ENCODE measurements at regions not wholly inside any gene's neighbourhood (a gene's known extent, or its start where the extent isn't known, plus 50 kb on each side); places are given as distances from the start of the nearest gene placed in this dataset.
"Not testable (repeated sequence)": the region's sequence is repeated elsewhere in the genome, so short reads cannot be mapped to it uniquely, and the experiment has no call there.

DNA sequence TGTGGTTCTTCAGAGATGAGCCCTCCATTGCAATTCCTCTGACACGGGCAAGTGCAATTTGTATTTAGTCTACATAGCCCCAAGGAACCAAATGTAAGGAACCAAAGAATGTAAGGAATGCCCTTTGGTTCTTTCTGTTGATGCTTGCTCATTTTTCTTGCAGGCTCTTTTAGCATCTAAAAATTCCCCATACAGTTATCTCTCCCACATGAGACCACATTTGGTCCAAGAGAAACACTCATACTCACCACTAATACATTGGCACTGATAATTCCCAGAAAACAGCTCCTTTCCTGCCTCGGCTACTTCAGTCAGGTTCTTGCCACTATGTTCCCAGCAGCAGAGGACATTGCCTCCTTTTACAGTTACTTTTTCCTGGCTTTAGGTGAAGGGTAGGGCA, 332.6 kb downstream of the AEBP2 start:
- DNase-seq (ENCODE audit: low spot score): no peak

DNA sequence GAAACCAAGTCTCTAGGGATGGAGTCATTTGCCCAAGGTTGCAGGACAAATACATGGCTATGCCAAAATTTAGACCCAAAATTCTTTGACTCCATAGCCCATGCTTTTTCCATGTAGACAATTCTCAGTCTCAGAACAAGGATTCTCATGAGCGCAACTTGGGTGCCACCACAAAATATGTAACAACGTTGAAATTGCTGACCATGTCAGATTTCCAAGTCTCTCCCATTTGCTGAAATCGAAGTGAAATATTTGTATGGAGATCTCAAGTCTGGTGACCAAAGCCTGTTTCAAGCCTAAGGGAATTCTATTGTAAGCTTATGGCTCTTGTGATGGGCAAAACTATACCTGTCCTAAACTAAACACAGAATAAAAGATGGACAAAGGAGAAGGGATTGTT, 333.5 kb downstream of the AEBP2 start:
- no peak for DNase-seq (ENCODE audit: low spot score)

DNA sequence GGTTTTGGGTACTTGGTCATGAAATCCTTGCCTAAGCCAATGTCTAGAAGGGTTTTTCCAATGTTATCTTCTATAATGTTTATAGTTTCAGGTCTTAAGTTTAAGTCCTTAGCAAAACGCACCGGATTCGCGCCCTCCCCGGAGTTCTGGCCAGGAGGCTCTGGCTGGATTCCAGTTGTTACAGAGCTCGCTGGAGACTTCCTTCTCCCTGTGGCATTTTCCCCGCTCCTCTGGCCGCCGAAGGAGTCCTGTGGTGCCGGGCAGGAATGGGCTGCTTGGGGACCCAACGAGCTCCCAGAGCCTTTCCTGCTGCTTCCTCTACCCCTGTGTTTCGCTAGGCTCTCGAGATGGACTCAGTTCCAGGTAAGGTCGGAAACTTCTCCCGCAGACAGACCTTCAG, 335.9 kb downstream of the AEBP2 start:
- DNase-seq (ENCODE audit: low spot score): no peak

DNA sequence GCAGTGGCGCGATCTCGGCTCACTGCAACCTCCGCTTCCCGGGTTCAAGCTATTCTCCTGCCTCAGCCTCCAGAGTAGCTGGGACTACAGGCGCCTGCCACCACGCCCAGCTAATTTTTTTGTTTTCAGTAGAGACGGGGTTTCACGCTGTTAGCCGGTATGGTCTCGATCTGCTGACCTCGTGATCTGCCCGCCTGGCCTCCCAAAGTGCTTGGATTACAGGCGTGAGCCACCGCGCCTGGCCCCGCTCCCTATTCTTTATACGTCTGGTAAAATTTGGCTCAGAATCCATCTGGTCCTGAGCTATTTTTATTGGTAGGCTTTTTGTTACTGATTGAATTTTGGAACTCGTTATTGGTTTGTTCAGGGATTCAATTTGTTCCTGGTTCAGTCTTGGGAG, 336.7 kb downstream of the AEBP2 start:
- not testable (repeated sequence) for DNase-seq (ENCODE audit: low spot score)

DNA sequence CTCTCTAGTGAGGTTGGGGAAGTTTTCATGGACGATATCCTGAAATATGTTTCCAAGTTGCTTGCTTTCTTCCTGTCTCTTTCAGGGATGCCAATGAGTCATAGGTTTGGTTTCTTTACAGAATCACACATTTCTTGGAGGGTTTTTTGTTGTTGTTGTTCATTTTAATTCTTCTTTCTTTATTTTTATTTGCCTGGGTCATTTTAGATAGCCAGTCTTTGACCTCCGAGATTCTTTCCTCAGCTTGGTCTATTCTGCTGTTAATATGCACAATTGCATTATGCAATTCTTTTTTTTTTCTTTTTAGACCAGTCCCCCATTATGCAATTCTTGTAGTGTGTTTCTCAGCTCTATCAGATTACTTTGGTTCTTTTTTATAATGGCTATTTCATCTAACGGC, 338.9 kb downstream of the AEBP2 start:
- no peak for DNase-seq (ENCODE audit: low spot score)

DNA sequence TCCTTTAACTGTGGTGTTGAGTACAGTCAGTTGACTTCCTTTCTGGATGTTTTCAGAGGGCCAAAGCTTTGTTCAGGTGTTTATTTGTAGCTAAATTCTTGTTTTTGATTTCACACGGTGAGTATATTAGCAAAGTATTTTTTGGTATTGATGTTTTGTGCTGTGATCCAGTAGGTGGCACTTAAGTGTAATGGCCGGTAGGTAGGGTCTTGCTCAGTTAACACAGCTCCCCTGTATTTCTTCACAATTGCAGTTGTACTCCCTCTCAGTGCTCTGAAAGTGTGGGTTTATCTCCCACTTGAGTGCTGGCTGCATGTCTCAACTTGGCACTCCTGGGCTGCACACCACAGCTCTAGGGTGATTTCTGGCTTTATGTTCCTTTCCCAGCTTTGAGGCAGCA, 339.5 kb downstream of the AEBP2 start:
- no peak for DNase-seq (ENCODE audit: low spot score)

DNA sequence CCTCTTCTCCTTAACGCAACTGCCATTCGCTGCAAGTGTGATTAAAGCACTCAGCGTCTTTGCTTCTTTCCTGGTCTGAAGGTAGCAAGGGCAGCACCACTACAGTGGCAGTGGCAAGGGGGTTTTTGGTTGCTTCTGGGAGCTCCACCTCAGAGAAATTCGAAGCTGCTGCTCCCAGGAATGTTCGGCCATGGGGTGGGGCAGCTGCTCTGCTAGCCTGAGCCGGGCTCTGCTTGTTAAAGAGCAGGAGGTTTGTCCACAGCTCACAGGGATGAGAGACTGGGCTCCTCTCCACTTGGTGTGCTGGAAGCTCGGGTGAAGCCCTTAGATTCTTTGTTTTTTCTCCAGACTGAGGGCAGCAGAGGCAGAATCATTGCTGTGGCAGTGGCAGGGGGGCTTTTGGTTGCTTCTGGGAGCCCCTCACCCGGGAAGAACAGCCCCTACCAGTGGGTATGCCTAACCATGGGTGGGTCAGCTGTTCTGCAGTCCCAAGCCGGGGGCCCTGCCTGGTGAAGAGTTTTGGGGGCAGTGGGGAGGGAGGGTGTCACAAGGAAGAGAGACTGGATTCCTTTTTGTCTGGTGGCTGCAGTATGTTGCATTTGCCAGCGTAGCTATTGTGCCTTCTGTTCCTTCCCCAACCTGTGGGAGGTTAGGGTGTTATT, 340.2 kb downstream of the AEBP2 start:
- DNase-seq (ENCODE audit: low spot score): no peak

DNA sequence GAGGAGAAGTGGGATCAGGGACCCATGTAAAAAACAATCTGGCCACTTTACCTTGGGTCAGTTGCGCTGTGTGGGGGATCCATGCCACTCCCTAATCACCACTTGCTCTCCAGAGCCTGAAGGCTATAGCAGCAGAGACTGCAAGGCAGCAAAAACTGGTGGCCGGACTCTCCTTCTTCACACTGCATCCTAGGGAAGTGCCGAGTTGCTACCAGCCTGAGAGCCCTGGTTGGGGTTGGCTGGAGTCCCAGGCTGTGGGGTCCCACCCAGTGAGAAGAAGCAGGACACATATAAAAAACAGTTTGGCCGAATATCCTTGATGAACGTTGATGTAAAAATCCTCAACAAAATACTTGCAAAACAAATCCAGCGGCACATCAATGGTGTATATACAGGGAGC, 341.2 kb downstream of the AEBP2 start:
- DNase-seq (ENCODE audit: low spot score): no peak

DNA sequence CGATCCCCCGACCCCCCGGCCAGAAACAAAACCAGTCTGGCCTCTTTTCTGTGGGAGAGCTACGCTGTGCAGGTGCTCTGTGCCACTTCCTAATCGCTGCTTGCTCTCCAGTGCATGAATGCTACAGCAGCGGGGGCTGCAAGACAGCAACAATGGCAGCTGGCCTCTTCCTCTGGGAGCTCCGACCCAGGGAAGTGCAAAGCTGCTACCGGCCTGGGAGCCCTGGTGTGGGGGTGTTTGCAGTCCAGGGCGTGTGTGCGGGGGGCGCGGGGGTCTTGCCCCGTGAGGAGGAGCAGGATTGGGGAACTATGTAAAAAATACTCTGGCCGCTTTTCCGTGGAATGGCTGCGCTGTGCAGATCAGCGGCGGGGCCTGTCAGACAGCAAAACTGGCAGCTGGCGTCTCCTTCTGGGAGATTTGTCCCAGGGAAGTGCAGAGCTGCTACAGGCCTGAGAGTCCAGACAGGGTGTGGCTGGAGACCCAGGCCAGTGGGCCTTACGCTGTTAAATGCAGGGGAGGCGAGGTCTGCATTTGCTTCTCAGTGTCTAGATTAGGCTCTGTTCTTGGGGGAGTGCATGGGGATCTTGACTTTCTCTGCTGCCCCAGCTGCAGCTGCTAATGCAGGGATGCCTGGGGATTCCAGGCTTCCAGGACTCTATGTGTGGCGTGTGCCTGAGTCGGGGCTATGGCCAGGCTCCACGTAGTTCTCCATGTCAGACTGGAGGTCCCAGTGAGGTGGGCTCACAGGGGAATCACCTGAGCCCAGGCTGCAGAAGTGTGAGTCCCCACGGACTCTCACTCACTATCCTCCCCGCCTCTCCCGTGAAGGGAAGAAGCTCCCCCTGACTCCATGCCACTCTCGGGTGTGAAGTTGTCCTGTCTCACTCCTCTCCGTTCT, 344.5 kb downstream of the AEBP2 start:
- no peak for DNase-seq (ENCODE audit: low spot score)

DNA sequence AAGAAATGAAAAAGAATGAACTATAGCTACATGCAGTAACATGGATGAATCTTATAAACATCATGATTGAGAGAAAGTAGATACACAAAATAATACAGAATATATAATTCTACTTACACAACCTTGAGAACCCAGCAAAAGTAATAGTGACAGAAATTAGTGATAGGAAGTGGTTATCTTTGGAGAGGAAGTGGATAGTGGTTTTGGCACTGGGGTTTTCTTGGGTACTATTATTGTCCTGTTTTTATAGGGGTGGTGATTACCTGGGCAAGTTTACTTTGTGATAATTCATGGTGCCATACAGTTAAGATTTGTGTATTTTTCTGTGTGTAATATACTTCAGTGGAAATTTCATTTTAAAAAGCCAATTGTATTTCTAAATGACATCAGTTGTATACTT, 352.7 kb downstream of the AEBP2 start:
- DNase-seq (ENCODE audit: low spot score): no peak

DNA sequence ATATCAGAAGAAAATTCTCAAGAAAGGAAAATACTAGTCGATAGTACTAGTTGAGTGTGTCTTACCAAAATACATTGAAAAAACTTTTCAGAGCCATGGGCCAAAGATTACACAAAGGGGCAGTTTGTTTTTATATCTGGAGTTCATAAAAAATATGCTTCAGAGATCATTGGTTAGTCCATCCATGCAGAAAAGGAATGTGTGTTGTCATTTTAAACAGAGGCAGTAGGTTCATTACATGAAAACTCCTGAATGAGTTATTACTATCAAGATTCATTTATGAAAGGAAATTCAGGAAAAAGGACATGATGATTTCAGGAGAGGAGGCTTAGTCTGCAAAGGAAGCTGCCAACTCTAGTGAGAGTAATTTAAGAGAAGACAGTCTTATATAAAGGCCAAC, 354.8 kb downstream of the AEBP2 start:
- no peak for DNase-seq (ENCODE audit: low spot score)

DNA sequence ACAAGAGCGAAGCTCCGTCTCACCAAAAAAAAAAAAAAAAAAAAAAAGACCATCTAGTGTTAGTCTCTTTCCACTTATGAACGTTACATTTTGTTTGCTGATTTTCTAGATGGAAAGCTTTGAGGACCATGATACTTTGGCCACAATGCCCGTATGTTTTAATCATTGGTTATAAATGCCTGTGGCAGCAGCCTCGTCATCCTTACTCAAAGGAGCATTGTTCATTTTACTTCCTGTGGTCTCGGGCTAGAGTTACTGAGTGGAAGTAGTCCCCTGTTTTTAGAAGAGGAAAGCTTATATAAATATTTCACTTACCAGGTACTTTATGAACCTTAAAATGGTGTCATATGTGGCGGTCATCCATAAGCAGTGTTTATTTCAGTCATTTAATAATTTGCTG, 359.9 kb downstream of the AEBP2 start:
- no peak for DNase-seq (ENCODE audit: low spot score)

DNA sequence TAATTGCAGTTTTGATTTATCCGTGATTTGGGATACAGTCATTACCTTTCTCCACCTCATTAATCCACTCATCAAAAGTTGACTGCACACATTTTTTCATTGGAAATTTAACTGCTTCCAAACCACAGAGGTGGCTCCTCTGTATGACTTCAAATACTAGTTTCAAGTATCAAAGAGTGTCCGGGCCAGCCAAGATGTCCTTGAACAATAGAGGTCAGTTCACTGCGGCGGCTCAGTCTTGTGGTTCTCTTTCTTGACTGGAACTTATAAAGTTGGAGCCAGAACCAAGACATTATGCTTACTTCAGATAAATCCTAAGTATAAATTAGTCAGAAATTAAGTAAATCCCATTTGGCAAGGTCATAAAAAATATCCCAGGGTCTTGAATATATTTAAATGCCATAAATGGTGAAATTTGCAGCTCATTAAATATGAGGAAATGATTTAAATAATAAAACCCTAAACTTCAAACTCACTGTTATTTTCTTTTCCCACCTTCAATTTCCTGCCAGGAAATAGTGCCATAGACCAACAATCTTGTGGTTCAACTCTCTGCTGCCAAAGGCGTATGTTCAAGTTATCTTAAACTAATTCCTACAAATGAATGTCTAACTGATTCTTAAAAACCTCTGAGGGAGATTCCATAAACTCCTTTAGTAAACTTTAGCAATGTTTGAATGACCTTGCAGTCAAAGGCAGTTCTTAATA, 360.8 kb downstream of the AEBP2 start:
- no peak for DNase-seq (ENCODE audit: low spot score)

DNA sequence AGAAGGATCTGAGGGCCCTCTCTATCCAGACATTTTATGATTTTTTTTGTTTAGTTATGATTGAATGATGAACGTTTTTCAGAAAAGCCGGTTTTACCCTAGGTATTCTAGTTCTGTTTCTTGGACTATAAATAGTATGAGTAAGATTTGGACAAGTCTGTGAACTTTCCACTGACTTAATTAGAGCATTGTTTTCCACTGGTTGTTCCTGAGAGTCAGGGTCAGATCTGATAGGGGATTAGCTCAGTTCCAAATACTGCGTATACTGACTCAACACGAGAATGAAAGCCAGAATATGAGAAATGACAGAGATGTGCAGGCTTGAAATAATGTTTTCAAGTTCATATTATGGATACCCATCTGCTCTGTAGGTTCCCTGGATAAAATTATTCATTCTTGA, 361.6 kb downstream of the AEBP2 start:
- DNase-seq (ENCODE audit: low spot score): no peak

DNA sequence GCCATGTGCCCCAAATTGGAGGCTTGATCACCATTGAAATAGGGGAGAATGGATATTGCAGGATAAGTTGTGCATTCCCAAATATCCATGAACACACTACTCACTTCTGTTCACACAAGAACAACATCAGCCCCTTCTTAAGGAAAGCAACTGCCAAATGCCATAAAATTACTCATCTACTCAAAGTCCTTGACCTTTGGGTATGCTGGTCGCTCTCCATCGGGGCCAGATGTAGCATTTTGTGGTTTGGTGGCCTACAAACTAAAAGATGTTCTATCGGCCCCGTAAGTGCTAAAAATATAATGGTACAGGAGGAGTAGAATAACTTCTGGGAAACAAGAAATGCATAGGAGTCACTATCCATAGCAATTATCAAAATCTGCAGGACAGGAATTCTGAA, 362.6 kb downstream of the AEBP2 start:
- no peak for DNase-seq (ENCODE audit: low spot score)

DNA sequence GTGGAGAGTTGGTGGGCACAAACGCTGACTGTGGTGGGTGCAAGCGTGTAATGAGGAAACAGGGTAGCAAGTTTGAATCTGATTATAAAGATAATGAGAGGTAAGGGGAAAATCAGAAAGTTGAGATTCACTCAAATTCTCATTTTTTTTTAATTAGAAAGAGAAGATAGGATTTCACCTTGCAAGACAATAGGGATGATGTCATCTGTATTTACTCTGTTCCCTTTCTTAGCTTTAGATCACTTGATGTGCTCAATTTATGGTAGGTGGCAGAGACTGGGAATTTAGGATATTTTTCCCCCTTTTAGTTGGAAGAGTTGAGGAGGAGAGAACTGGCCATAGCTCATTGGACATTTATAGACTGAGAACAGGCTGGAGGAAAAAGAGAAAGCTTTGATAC, 363.6 kb downstream of the AEBP2 start:
- DNase-seq (ENCODE audit: low spot score): no peak

DNA sequence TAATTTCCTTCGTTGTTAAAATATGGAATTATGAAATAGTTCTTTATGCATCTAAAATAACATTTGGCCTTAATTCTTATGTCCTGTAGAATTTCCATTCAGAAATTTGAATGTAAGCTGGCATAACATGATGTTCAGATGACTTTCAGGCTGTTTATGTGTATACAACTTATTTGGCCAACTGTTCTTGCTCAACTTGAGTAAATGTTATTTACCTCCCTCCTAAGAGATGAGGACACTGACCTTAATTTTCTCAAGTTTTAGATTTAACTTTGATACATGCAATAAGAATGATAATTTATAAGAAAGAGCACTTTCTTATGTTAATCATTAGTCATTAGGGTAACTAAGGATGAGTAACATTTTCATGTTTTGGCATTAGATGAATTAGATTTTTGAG, 365.4 kb downstream of the AEBP2 start:
- DNase-seq (ENCODE audit: low spot score): no peak

DNA sequence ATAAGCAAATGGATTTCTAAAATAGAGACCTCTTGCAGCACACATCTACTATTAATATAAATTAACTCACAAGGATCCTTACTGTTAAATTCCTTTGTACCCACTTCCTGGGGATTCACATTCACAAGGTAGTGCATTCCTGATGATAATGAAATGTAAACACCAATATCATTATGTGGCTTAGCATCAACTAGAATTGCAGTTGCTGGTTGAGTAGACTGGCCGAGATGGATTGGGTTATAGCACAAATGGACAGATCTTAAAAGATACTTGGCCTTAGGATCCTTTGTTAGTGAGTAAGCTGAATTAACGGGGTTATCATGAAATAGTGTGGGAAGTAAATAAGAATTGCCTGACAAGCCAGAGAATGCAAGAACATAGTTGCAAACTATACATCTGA, 369.1 kb downstream of the AEBP2 start:
- no peak for DNase-seq (ENCODE audit: low spot score)

DNA sequence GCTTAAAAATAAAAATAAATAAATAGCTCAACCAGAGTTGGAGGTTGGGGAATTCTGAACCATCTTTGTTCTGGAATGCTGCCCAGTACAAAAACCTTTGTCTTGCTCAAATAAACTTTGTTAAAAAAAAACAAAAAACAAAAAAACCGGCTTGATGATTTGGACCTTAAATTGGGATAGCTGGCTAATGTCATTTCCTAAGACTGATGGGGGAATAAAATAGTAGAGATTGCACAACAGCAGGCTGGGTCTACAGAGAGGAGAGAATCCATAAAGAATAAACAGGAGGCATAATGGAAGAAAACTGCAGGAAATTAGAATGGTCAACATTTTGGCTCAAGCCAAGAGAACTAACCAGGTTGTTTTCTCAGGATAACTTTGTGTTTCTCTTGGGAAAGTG, 370.9 kb downstream of the AEBP2 start:
- no peak for DNase-seq (ENCODE audit: low spot score)

DNA sequence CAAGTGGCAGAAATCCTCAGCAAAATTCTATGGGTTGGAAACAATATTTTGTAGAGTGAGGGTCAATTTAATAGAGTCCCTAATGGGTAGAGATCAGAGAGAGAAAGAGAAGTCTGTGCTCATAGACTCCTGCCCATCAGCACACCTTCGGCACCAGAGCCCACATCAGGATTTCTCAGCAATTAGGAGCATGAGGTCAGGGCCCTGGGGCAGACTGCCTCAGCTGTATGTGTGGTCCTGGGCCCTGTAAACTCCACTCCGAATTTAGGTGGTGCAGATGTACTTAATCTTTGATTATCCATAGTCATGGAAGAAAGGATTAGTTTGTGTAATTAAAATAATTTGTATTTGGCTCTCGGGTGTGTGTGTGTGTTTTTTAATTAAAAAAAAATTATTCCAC, 372.6 kb downstream of the AEBP2 start:
- DNase-seq (ENCODE audit: low spot score): no peak

DNA sequence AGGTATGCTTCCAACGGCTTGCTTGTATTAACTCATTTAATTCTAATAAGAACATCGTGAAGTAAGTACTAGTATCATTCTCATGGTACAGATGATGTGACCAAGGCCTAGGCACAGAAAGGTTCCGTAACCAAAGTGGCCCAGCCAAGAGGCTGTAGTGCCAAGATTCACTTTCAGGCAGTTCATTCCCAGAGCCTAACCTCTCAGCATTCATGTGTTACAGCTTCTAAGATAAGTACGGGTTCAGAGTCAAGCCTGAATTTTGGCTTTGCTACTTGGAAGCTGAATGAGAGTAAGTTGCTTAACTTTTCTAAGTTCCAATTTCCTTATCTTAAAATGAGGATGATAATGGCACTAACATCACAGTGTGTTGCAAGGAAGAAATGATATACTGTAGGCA, 379.9 kb downstream of the AEBP2 start:
- DNase-seq (ENCODE audit: low spot score): no peak

DNA sequence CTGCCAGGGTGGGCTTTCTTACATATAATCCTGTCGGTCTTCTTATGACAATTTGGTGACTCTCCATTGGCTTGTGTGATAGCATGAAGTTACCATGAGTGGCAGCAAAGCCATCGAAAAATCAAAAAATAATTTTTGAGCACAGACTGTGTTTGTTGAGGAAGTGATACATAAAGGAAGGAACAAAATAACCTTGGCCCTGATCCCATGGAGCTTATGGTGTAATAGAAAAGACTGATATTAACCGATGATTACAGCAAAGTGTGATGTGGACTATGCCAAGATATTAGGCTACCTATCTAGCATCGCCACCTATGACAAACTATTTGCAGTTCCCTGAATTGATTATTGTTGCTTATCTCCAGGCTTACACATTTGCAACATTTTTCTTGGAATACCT, 383.2 kb downstream of the AEBP2 start:
- no peak for DNase-seq (ENCODE audit: low spot score)

DNA sequence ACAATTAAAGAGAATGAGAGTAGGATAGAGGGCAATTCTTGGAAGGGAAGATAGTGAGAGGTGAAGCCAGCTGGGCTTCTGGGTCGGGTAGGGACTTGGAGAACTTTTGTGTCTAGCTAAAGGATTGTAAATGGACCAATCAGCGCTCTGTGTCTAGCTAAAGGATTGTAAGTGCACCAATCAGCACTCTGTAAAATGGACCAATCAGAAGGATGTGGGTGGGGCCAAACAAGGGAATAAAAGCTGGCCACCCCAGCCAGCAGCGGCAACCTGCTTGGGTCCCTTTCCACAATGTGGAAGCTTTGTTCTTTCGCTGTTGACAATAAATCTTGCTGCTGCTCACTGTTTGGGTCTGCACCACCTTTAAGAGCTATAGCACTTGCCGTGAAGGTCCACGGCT, 384.0 kb downstream of the AEBP2 start:
- DNase-seq (ENCODE audit: low spot score): not testable (repeated sequence)
